Mesenchymal stem cell (in vitro differentiated cells and primary cell): ENCODE measurements at regions not wholly inside any gene's neighbourhood (a gene's known extent, or its start where the extent isn't known, plus 50 kb on each side); places are given as distances from the start of the nearest gene placed in this dataset.

Experiments used
- DNase-seq: peaks from one replicate; pipeline ENCODE4 v3.0.0-alpha.2; 2013
- H2AFZ ChIP-seq: one replicate; pipeline ENCODE4 v1.6.1; 2013; ENCODE audit warnings: low read depth, mild to moderate bottlenecking, control low read depth, inconsistent platforms, low read length, moderate library complexity
- H2AK5ac ChIP-seq: 2 replicates; pipeline ENCODE4 v1.6.1; 2013; ENCODE audit warnings: low read length, moderate library complexity, mild to moderate bottlenecking, inconsistent platforms; ENCODE audit not compliant: severe bottlenecking
- H2BK120ac ChIP-seq: one replicate; pipeline ENCODE4 v1.6.1; 2013; ENCODE audit warnings: low read depth, mild to moderate bottlenecking, inconsistent platforms, low read length, moderate library complexity
- H2BK12ac ChIP-seq, 2 experiments: one replicate each; pipeline ENCODE4 v1.6.1; 2013; ENCODE audit warnings: inconsistent platforms in 2 of 2, low read length in 2 of 2, mild to moderate bottlenecking in 2 of 2, moderate library complexity in 2 of 2, control low read depth in 1 of 2
- H2BK15ac ChIP-seq: one replicate; pipeline ENCODE4 v1.6.1; 2013; ENCODE audit warnings: mild to moderate bottlenecking, low read depth, inconsistent platforms; ENCODE audit not compliant: poor library complexity, severe bottlenecking
- H2BK5ac ChIP-seq: 2 replicates; pipeline ENCODE4 v1.6.1; 2013; ENCODE audit warnings: low read depth, mild to moderate bottlenecking, low read length, control low read depth, inconsistent platforms; ENCODE audit not compliant: poor library complexity, severe bottlenecking
- H3K14ac ChIP-seq, 2 experiments: one replicate each; pipeline ENCODE4 v1.6.1; 2013; ENCODE audit warnings: inconsistent platforms in 2 of 2, low read length in 2 of 2, control low read depth in 1 of 2, mild to moderate bottlenecking in 1 of 2, moderate library complexity in 1 of 2
- H3K18ac ChIP-seq, 2 experiments: one replicate each; pipeline ENCODE4 v1.6.1; 2013; ENCODE audit warnings: inconsistent platforms in 2 of 2, low read length in 2 of 2, control low read depth in 1 of 2, low read depth in 1 of 2, mild to moderate bottlenecking in 1 of 2
- H3K23ac ChIP-seq, 2 experiments: one replicate each; pipeline ENCODE4 v1.6.1; 2013; ENCODE audit warnings: inconsistent platforms in 2 of 2, low read length in 2 of 2, mild to moderate bottlenecking in 2 of 2, moderate library complexity in 2 of 2, control low read depth in 1 of 2
- H3K27ac ChIP-seq: 2 replicates; pipeline ENCODE4 v1.5.1; 2013; ENCODE audit warnings: mild to moderate bottlenecking, moderate library complexity, low read length, control low read depth, inconsistent platforms; ENCODE audit not compliant: poor library complexity, severe bottlenecking
- H3K27me3 ChIP-seq, 2 experiments: 2 replicates each; pipeline versions ENCODE4 v1.6.1 to v1.7.0; 2013; ENCODE audit warnings: low read length in 2 of 2, mild to moderate bottlenecking in 2 of 2, moderate library complexity in 2 of 2, control low read depth in 1 of 2, inconsistent platforms in 1 of 2; ENCODE audit not compliant: control insufficient read depth in 1 of 2, insufficient read depth in 1 of 2
- H3K36me3 ChIP-seq, 2 experiments: 2 replicates each; pipeline versions ENCODE4 v1.6.1 to v1.7.0; 2013; ENCODE audit warnings: low read length in 2 of 2, control low read depth in 1 of 2, inconsistent platforms in 1 of 2, low read depth in 1 of 2, mild to moderate bottlenecking in 1 of 2; ENCODE audit not compliant: insufficient read depth in 2 of 2, control insufficient read depth in 1 of 2
- H3K4ac ChIP-seq, 2 experiments: one replicate each; pipeline ENCODE4 v1.6.1; 2013; ENCODE audit warnings: inconsistent platforms in 2 of 2, low read length in 2 of 2, mild to moderate bottlenecking in 2 of 2, moderate library complexity in 2 of 2, control low read depth in 1 of 2, low read depth in 1 of 2
- H3K4me1 ChIP-seq: 2 replicates; pipeline ENCODE4 v1.6.1; 2013; ENCODE audit warnings: low read depth, low read length, control low read depth; ENCODE audit not compliant: control insufficient read depth, insufficient read depth
- H3K4me2 ChIP-seq: 2 replicates; pipeline ENCODE4 v1.6.1; 2013; ENCODE audit warnings: low read length, mild to moderate bottlenecking, inconsistent platforms; ENCODE audit not compliant: poor library complexity, severe bottlenecking
- H3K4me3 ChIP-seq, 2 experiments: 2 replicates each; pipeline versions ENCODE4 v1.5.1 to v1.7.0; 2013; ENCODE audit warnings: low read length in 2 of 2, mild to moderate bottlenecking in 2 of 2, control low read depth in 1 of 2, low read depth in 1 of 2; ENCODE audit not compliant: insufficient read depth in 1 of 2
- H3K79me1 ChIP-seq: replicated peaks from 2 replicates; pipeline ENCODE4 v1.6.1; 2013; ENCODE audit warnings: mild to moderate bottlenecking, control low read depth, low read length, inconsistent platforms; ENCODE audit not compliant: poor library complexity, severe bottlenecking
- H3K9ac ChIP-seq: 2 replicates; pipeline ENCODE4 v1.7.0; 2013; ENCODE audit warnings: mild to moderate bottlenecking, low read length, moderate library complexity
- H3K9me3 ChIP-seq: 2 replicates; pipeline ENCODE4 v1.7.0; 2013; ENCODE audit warnings: mild to moderate bottlenecking, low read length; ENCODE audit not compliant: control insufficient read depth
- H4K8ac ChIP-seq: one replicate; pipeline ENCODE4 v1.6.1; 2013; ENCODE audit warnings: inconsistent platforms, mild to moderate bottlenecking, low read length, moderate library complexity
- H4K91ac ChIP-seq: one replicate; pipeline ENCODE4 v1.6.1; 2013; ENCODE audit warnings: mild to moderate bottlenecking, low read length, inconsistent platforms
- WGBS: methylation state at CpG from one replicate; pipeline ENCODE4 v1.1.7; 2013; ENCODE audit warnings: mixed read lengths; 5-methylcytosine and 5-hydroxymethylcytosine counted together

- Histone ChIP-seq H3K4ac (peak overlapping the region in 1 of 2 experiments; percentile 75), H3K4me2 (no peak overlapping the region), H4K8ac (no peak overlapping the region), H2AK5ac (no peak overlapping the region), H4K91ac (no peak overlapping the region), H3K9ac (no peak overlapping the region), H3K27me3 (no peaks in the 10 kb centered on the region), H3K27ac (no peak overlapping the region), H3K4me3 (no peak overlapping the region), H2AFZ (no peak overlapping the region), H3K79me1 (no peaks in the 10 kb centered on the region), H3K23ac (no peak overlapping the region), H3K14ac (no peak overlapping the region), H2BK12ac (peak overlapping the region; percentile 63 to 88), H3K36me3 (no peaks in the 10 kb centered on the region), H3K18ac (peak overlapping the region; percentile 40 to 52), H2BK15ac (no peak overlapping the region), H3K4me1 (peaks cover 4% of the 10 kb centered on the region), H2BK120ac (no peak overlapping the region), H2BK5ac (no peak overlapping the region), H3K9me3 (no peaks in the 10 kb centered on the region)
- no peak for DNase-seq
- WGBS: 48% methylated on average over 3 of the region's 4 CpGs
These were observed 73.4 kb upstream of the F3 start for GRCh38 chr1:94614996-94615395.

GRCh38 chr1:94614168-94614815, 72.7 kb upstream of the F3 start:
- Histone ChIP-seq H2BK5ac (no peak overlapping the region), H3K4me3 (no peak overlapping the region), H3K9ac (no peak overlapping the region), H3K9me3 (no peaks in the 10 kb centered on the region), H2BK120ac (peak overlapping the region; percentile 54), H2BK15ac (peak overlapping the region; percentile 3), H3K27me3 (no peaks in the 10 kb centered on the region), H3K18ac (peak overlapping the region; percentile 26 to 72), H3K4me2 (no peak overlapping the region), H3K4me1 (peaks cover 2% of the 10 kb centered on the region), H2AK5ac (no peak overlapping the region), H3K79me1 (no peaks in the 10 kb centered on the region), H2AFZ (no peak overlapping the region), H2BK12ac (peak overlapping the region; percentile 60 to 96), H4K8ac (peak overlapping the region; percentile 10), H4K91ac (no peak overlapping the region), H3K36me3 (no peaks in the 10 kb centered on the region), H3K27ac (no peak overlapping the region), H3K23ac (no peak overlapping the region), H3K14ac (no peak overlapping the region), H3K4ac (peak overlapping the region; percentile 2 to 46)
- 93% methylated on average over 8 of the region's 8 CpGs for WGBS
- DNase-seq: no peak

- Histone ChIP-seq H2AFZ (no peak overlapping the region), H3K4me1 (peaks cover 13% of the 10 kb centered on the region), H3K9ac (no peak overlapping the region), H2AK5ac (peak overlapping the region; percentile 41), H3K9me3 (no peaks in the 10 kb centered on the region), H4K91ac (no peak overlapping the region), H3K23ac (no peak overlapping the region), H3K4me3 (no peak overlapping the region), H2BK15ac (no peak overlapping the region), H3K36me3 (no peaks in the 10 kb centered on the region), H2BK12ac (peak overlapping the region; percentile 59 to 77), H3K4me2 (no peak overlapping the region), H4K8ac (peak overlapping the region; percentile 64), H3K79me1 (no peaks in the 10 kb centered on the region), H3K27ac (no peak overlapping the region), H3K4ac (peak overlapping the region in 1 of 2 experiments; percentile 90), H2BK5ac (no peak overlapping the region), H2BK120ac (no peak overlapping the region), H3K14ac (no peak overlapping the region), H3K18ac (peak overlapping the region; percentile 43 to 52), H3K27me3 (no peaks in the 10 kb centered on the region)
- WGBS: 99% methylated on average over 6 of the region's 7 CpGs
- DNase-seq: no peak
These were observed 71.1 kb upstream of the F3 start for GRCh38 chr1:94612525-94613204.

GRCh38 chr1:94611681-94612475, 70.3 kb upstream of the F3 start:
- H2BK120ac ChIP-seq: no peak overlapping the region
- H2BK15ac ChIP-seq: no peak overlapping the region
- H3K18ac ChIP-seq: peak overlapping the region; percentile 59 to 77
- H3K14ac ChIP-seq: no peak overlapping the region
- H2BK12ac ChIP-seq: peak overlapping the region; percentile 40 to 83
- H3K4me3 ChIP-seq: no peak overlapping the region
- no peak for DNase-seq
- H2AK5ac ChIP-seq: peak overlapping the region; percentile 41
- H3K23ac ChIP-seq: no peak overlapping the region
- no peak overlapping the region for H2BK5ac ChIP-seq
- 86% methylated on average over 7 of the region's 7 CpGs for WGBS
- H3K4ac ChIP-seq: peak overlapping the region; percentile 6 to 66
- H4K91ac ChIP-seq: peak overlapping the region; percentile 39
- peaks cover 14% of the 10 kb centered on the region for H3K4me1 ChIP-seq
- no peaks in the 10 kb centered on the region for H3K36me3 ChIP-seq
- no peak overlapping the region for H3K9ac ChIP-seq
- no peaks in the 10 kb centered on the region for H3K79me1 ChIP-seq
- H3K4me2 ChIP-seq: no peak overlapping the region
- no peak overlapping the region for H3K27ac ChIP-seq
- H2AFZ ChIP-seq: no peak overlapping the region
- H4K8ac ChIP-seq: peak overlapping the region; percentile 30
- no peaks in the 10 kb centered on the region for H3K9me3 ChIP-seq
- no peaks in the 10 kb centered on the region for H3K27me3 ChIP-seq
